ENCODE measurements at regions not wholly inside any gene's neighbourhood (a gene's known extent, or its start where the extent isn't known, plus 50 kb on each side); places are given as distances from the start of the nearest gene placed in this dataset.

GRCh38 chr15:81560405-81560804 is 186.4 kb upstream of the TMC3 start:
- H3K23ac ChIP-seq (ENCODE audit: insufficient read length, low read depth, low read length): no peak overlapping the region
- H2BK15ac ChIP-seq (ENCODE audit: low read depth, low read length): no peak overlapping the region
- H3K27me3 ChIP-seq (ENCODE audit: insufficient read depth, low read length): no peaks in the 10 kb centered on the region
- H4K5ac ChIP-seq (ENCODE audit: insufficient read length, low read depth, low read length): no peak overlapping the region
- no CpG with 5 or more reads among the region's 1 CpG for WGBS (ENCODE audit: extremely low coverage, insufficient read length, low lambda C conversion rate)
- Mint-ChIP-seq H3K27ac (no peak overlapping the region), H3K4me1 (peaks cover 7 to 9% of the 10 kb centered on the region in 2 experiments), H3K9me3 (peaks cover 0 to 5% of the 10 kb centered on the region in 2 experiments; a peak in 3 of 5 replicates), H3K4me3 (no peak overlapping the region), H3K27me3 (ENCODE audit: low read depth) (peaks cover 2% of the 10 kb centered on the region; the same call in 1 of the 2 replicates), H3K36me3 (ENCODE audit: insufficient read depth in 1 of 3, low read depth in 3 of 3) (peaks cover 0 to 3% (median 0%) of the 10 kb centered on the region in 3 experiments; a peak in 3 of 7 replicates)
- no peak overlapping the region for H3K9ac ChIP-seq (ENCODE audit: extremely low read depth, insufficient read length, low read length)
- no peaks in the 10 kb centered on the region for H3K79me2 ChIP-seq (ENCODE audit: insufficient read depth, low read length)
- no peaks in the 10 kb centered on the region for H3K79me1 ChIP-seq (ENCODE audit: insufficient read depth, low read depth, low read length, poor library complexity, severe bottlenecking)
- H2AFZ ChIP-seq (ENCODE audit: low read length): no peak overlapping the region
- H3K23me2 ChIP-seq (ENCODE audit: insufficient read length, low read depth, low read length, poor library complexity, severe bottlenecking): no peaks in the 10 kb centered on the region
- H3K14ac ChIP-seq (ENCODE audit: insufficient read depth, low read length): no peak overlapping the region
- H4K8ac ChIP-seq (replicated peaks; ENCODE audit: insufficient read length, low read depth, low read length): no peak overlapping the region
- H3K4me2 ChIP-seq (ENCODE audit: insufficient read depth, insufficient read length, low read length): no peak overlapping the region
- TF ChIP-seq CTCF (conservative IDR thresholded peaks at IDR 0.05): no peak
- no peak overlapping the region for H2AK5ac ChIP-seq (ENCODE audit: insufficient read length, low read length)
- H2BK12ac ChIP-seq (ENCODE audit: insufficient read length, low read depth, low read length): no peak overlapping the region
- no peaks in the 10 kb centered on the region for H3K9me3 ChIP-seq (ENCODE audit: control insufficient read depth, low read depth, low read length)
- no peak overlapping the region for H3K27ac ChIP-seq (ENCODE audit: insufficient read length, low read depth, low read length)
- H3K56ac ChIP-seq (ENCODE audit: insufficient read length, low read depth, low read length): no peak overlapping the region
- no peak overlapping the region for H3K4ac ChIP-seq (ENCODE audit: low read depth, low read length)
- H3K18ac ChIP-seq (ENCODE audit: insufficient read length, low read depth, low read length): no peak overlapping the region
- H2BK20ac ChIP-seq (ENCODE audit: low read depth, low read length, poor library complexity, severe bottlenecking): no peak overlapping the region
- H4K20me1 ChIP-seq (ENCODE audit: control insufficient read depth, insufficient read depth, insufficient read length): no peaks in the 10 kb centered on the region
- DNase-seq: no peak
- H3T11ph ChIP-seq (ENCODE audit: low read length): no peak overlapping the region
- H2BK5ac ChIP-seq (ENCODE audit: insufficient read length, low read length): no peak overlapping the region
- H4K91ac ChIP-seq (ENCODE audit: insufficient read length, low read depth, low read length): no peak overlapping the region
- H3K4me1 ChIP-seq (ENCODE audit: insufficient read depth, low read length): no peaks in the 10 kb centered on the region
- no peak overlapping the region for H2BK120ac ChIP-seq (ENCODE audit: low read depth, low read length, poor library complexity, severe bottlenecking)

All from H9 (cell line).